ENCODE measurements at regions not wholly inside any gene's neighbourhood (a gene's known extent, or its start where the extent isn't known, plus 50 kb on each side); places are given as distances from the start of the nearest gene placed in this dataset.

DNA sequence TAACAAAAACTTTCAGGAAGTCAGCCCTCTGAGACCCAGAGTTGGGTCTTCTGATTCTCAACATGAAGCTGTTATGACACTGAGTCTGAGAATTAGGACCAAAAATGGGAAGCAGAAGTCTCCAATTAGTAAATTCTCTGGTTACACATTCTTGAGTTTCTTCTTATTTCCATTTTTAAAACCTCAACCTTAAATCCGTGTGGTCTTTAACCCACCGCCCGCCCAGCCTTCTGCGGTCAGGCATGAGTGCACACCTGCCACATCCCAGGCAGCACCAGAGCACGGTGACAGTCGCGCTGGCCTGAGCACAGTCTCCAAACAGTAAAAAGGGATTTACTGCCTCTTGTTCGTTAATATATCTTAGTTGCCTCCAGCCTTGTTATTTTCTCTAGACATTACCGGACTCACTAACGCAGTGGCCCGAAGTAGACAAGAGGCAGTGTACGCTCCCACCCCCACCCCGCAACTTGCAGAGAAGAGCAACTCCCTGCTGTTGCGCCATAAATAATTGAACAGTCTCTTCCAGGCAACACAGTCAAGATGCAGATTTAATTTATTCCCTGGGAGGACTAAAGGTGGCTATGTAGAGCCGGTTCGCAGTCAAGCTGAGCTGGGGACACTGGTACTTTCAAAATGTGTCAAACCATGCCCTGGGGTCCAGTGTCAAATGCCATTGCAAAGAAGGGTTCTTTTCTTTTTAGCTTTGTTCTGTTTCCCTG, 147.0 kb upstream of the CELF2 start:
- DNase-seq, result no peak

DNA sequence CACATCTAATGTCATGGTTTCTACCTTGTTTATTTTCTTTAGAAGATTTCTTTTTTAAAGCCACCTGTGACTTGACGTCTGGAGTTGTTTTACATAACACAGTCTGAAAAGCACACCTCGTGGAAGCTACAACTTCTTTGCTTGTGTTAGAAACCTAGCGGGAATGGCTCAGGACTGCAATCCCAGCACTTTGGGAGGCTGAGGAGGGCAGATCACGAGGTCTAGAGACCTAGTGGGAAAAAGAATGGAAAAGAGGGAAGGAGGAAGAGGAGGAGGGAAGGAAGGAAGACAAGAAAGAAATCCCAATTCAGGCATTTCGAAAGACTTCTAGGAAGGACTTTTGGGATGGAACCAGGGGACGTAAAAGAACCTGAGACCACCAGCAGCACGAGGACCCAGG, 146.3 kb upstream of the CELF2 start:
- no peak for DNase-seq

DNA sequence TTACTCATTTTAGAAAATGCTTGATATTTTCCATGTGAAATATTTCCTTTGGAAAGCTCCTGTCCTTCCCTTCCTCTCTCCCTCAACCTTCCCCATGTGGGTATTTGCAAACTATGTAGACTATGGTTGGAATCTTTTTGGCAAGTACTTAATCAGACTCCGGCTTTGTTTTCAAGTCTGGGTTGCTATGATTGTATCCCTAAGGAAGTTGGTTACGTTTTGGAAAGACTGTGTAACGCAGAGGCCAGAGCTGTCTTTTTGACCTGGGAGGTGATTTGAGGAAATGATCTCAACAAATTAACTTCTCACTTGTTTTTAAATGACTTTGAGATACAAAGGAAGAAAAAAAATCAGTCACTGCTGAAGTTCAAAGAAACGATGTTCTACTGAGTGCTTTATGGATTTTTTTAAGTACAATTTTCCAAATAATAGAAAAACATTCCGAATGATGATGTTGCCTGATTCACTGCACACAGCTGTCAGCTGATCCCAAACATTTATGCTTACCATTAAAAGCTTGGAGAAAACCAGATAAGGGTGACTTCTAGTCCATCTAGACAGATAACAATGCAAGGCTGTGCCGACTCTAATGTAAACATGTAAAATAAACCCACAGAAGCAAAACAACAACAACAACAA, 145.5 kb upstream of the CELF2 start:
- no peak for DNase-seq

DNA sequence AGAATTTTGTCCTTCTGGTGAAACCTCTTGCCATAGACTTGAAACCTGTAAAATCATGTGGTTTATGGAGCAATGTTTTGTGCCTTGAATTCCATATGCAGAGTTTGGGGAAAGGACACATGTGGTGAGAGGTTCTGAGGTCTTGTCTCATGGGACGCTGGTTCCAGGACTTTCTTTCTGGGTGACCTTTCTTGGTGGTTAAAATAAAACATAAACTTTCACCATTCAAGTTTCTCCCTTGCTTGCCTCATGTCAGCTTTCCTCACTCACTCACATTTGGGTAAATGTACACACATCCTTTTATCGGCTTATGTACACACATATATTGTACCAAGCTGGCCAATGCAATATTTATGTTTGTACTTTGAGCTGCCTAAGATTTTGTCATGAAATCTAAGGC, 144.9 kb upstream of the CELF2 start:
- DNase-seq, result no peak

DNA sequence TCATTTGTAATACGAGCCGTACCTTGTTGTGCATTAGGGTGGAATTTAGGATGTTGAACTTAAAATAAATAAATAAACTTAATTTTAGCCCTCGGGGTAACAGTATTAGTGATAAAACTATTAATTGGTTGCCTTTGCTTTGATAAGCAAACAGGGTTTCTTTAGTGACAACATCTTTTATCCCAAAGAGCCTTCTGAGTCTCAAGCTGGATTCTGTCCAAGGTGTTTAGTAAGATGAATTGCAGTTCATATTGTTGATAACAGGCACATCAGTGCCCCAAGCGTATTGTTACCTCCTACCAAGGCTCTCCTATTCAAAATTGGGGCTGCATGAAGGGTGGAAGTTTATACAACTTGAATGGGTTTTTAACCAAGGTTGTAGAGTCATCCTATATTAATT, 144.4 kb upstream of the CELF2 start:
- no peak for DNase-seq

DNA sequence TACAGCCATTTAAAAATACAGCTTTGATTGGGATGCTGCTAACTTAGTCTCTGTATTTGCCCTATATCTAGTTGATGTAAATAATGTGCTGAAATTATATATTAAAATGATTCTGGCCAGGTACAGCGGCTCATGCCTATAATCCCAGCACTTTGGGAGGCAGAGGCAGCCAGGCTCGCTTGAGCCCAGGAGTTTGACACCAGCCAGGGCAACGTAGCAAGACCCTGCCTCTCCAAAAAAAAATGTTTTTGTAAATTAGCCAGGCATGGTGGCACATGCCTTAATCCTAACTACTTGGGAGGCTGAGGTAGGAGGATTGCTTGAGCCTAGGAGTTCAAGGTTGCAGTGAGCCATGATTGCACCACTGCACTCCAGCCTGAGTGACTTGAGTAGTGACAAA, 143.8 kb upstream of the CELF2 start:
- no peak for DNase-seq

DNA sequence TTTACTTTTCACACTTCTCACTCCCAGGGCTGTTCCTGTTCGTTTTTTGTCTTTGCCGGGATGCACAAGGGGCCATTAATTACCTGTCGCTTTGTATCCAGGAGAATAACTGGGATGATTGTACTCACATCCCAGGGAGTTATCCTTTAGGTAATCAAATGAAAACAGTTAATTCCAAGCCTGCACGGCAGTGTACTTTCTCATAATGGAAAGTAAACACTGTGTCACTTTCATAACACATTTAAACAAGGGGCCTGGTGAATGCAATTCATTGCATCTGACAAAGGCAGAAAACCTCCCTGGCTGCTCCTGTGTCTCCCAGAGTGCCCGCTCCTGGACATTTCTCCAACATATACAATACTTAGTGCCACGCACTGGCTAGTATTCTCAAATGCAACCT, 138.7 kb upstream of the CELF2 start:
- DNase-seq, result no peak

DNA sequence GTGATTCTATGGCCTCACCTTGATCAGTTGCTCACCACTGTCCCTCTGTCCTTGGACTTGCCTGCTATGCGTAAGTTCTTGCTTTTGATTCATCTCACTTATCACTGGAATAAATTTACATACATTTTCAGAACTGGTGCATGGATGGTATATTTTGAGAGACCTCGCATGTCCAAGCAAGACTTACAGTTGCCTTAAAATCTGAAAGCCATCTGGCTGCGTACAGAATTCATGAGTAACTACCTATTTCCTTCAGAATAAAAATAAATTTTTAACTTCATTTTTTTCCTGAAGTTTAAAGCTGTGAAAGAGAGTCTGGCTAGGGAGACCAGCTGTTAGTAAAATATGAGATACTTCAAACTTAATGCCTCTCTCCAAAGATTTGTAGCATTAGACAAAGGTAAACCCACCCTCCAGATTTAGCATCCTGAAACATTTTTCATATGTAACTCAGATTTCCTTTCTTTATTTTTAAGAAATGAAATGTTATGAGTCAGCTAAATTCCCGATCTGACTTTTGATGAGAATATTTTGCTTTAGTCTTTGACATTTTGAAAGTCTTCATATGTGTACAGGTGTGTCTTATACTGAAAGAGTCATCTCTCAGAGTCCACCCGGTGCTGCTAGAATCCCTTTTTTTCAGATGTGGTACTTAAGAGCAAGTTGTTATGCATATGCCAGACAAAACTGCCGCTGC, 136.4 kb upstream of the CELF2 start:
- no peak for DNase-seq

DNA sequence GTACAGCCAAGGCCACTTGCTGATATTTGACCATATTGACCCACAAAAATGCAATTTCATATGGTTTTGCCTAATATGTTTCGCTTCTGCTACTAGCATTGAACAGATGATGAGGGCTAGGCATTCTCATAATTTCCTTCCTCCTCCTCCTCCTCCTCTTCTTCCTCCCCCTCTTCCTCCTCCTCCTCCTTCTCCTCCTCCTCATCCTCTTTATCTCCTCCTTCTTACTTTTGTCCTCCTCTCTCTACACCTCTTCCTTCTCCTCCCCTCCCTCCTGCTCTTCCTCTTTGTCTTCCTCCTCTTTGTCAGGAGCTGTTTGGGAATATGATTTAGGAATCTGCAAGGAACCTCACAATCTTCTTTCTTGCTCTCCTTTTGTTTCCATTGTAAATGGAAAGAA, 133.9 kb upstream of the CELF2 start:
- no peak for DNase-seq

DNA sequence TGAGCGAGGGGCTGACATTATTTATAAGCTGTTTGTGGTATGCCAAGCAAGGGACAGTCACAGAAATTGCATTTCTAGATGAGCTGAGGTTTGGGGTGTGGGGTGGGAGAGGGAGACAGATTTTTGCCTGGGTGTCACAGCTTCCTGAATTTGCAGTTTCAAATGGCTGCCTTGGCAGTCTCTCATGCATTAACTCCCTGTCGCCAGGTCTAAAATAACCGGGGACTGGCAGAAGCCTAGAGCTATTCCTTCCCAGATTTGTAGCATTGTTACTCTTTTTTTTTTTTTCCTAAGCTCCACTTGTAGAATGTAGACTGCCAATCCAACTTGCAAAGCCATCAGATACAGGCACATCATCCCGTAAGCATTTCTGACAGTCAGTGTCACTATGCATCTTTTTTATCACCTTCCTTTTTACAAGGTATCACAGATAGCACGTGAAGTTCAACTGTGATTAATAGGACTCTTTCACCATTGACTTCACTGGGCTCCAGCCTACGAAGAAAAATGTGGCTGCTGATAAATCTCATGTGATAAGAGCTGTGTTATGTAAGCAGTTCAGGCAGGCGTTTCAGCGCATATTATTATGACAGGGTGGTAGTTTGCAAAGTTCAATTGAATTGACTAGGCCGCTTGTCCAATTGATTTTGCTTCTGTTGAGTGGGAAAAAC, 130.7 kb upstream of the CELF2 start:
- DNase-seq, result no peak

DNA sequence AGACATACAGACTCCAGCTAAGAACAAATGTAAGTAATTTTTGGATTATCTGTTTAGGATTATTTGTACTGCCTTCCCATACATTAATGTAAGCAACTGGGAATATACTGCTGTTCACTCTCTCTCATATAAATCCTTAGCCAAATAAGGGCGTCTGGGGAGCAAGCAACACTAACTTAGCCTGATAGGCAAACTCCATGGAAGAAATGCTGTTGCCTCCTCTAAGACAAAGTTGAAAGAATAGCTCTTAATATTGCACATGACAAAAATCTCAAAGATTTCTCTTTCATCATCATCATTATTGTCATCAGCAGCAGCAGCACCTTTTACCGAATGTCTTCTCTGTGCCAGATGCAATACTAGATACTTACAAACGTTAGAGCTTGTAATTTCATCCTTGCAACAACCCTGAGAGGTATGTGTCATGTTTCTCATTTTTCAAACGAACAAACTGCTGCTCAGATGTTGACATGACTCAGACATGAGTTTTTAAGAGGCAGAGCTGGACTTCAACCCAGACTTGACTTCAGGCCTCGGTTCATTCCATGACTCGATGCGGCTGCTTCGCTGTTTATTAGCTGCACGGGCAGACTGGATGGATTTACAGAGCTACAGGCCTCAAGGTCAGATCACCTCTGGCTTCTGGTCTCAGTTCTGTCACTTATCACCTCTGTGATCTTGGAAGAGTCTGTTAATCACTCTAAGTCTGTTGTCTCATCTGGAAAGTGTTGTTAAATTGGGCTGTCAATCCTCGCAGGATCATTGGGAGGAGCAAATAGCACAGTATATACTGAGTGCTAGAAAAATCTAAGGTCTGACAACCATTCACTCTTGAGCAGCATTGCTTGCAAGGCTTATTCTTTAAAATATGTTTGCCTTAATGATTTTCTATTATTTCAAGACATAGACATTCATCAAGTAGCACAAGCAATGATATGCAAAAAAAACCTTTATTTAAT, 126.3 kb upstream of the CELF2 start:
- no peak for DNase-seq

DNA sequence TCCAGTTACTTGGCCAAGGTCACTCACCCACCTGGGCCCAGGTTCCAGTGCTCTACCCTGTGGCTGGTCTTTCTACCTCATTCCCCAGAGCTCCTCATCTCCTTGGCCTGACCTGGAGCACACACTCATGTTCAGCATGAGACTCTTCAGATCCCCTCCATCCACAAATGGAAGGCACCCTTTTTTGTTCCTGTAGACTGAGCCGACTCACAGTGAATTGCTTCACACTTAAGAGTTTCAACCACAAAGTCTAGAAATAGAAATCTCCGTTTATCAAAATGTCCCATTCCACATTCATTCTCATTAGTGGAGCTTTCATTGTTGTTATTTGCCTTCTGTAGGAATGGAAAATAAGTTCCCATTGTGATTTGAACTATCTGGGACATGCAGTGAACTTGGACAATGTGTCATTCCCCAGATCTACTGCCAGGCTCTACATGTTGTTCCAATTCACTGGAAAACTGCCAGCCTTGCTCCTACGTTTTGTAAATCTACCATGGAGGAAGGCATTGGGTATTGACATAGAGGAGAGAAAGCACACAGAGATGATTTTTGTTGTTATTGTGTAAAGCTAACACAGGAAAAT, 125.3 kb upstream of the CELF2 start:
- no peak for DNase-seq

DNA sequence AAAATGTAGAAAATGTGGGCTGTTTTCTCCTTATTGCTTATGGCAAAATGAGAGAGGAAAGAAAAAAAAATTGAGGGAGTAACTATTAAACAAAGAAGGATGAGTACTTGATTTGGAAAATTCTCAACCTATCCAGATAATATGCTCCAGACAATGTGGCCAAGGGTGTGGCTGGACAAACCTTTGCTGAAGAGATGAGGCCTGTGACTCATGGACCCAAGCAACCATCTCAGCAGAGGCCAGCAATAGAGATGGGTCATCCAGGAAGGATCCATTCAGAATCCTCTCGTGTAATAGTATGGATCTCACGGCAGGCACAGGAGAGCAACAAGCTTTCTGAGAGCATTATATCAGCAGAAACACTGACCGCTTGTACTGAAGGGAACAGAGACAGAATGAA, 120.3 kb upstream of the CELF2 start:
- no peak for DNase-seq

DNA sequence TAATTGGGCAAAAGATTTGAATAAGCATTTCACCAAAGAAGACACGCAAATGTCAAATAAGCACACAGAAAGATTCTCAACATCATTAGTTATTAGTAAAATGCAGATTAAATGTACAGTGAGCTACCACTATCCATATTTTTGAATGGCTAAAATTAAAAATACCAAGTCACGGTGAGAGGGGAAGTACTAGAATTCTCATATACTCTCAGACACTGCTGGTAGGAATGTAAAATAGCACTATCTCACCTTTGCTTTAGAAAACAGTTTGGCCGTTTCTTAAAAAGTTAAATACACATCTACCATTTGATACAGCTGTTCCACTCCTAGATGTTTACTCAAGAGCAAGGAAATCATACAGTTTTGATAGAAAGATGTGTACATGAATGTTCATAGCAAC, 115.8 kb upstream of the CELF2 start:
- DNase-seq, result no peak

DNA sequence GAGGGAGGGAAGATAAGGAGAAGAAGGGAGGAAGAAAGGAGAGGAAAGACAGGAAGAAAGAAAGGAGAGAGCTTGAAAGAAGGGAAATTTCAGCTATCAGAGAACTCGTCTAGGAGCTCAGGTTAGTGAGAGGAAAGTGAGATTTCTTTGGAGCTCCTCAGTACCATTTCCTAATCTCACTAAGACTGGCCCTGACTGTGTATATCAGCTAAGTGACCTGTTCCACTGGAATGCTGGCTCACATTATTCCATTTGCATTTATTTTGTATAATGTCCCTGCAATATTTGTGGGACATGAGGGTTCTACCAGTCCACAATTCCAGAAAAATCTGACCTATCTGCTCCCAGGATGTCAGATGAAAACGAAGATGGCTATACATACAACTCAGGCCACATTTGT, 114.7 kb upstream of the CELF2 start:
- DNase-seq, result no peak

DNA sequence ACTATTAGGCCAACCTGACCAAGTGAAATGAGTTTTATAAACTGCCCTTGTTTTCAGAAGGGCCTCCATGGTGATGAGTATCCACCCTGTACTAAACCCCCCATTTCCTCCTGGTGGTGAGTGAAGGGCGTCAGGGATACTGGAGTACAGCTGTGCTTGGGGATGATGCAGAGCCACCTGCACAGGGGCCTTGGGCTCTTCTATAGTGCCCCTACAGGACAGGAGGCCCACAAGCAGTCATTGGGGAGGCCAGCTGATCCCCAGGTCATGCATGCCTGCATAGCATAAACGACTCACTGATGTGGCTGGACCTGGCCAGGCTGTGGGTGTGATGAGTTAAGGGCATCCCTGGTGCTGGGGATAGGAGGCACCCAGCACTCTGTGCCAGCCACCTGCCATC, 114.1 kb upstream of the CELF2 start:
- no peak for DNase-seq

DNA sequence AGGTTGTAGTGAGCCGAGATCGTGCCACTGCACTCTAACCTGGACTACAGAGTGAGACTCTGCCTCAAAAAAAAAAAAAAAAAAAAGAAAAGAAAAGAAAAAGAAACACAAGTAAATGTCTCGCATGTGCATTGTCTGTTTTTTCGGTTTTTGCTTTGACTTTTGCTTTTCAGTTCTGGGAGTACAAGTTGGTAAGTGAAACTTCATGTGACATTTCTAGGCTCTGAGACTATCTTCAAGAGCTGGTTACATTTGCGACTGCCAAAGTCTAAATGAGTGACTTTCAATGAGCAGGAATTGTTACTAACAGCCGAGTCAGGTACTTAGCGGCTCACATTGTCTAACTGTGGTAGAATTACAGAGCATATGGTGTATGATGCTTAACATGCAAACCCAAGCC, 107.0 kb upstream of the CELF2 start:
- no peak for DNase-seq

DNA sequence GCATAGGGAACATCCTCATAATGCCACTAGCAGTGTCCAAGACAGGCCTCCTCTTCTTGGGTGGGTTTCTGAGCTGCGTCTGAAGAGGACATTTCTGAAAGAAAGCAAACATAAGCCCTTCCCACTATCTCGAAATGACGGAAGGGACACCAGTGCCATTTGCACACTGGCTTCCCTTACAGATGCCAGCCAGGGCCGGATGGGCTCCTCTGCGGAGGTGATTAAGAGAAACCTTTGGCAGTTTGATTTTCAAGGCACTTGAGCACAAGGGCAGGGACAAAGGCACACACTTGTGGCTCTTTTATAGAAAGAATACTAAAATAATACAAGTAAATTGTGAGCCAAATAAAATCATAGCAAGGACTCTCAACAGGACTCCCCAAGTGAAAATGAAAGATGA, 106.6 kb upstream of the CELF2 start:
- DNase-seq, result no peak

DNA sequence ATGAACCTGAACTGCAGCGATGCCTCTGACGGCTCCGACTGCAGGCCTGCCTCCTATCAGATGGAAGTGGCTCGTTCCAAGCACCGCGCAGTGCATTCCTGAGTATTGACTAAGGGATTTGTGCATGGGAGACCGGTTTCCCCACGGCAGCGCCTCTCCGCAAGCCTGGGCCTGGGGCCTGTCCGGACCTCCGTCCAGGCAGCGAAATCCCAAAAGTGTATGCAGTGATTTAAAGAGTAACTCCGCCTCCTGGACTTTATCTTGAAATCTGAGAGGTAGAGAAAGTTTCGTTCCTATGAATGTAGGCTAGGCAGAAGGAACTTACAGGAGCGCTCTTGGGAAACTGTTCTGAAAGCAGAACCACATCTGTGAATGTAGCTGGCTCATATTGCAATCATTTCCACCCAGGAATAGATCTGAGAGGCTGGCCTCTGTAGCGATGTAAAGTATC, 106.2 kb upstream of the CELF2 start:
- no peak for DNase-seq

DNA sequence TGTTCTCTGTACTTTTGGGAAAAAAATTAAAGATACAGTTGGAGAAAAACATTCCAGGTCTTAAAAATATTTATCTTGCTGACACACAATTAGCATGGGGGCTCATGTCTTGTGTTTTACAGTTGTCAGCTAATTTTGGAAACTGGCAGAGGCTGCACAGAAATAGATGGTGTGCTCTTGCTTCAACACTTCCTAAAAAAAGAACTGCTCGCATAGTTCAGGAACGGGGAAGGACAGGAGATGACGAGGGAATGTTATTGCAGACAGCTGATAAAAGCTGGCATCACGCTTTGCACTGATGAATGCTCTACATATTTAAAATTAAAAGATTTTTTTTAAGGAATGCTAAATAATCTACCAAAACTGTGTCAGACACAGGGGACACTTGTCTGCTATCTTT, 103.5 kb upstream of the CELF2 start:
- DNase-seq, result no peak

DNA sequence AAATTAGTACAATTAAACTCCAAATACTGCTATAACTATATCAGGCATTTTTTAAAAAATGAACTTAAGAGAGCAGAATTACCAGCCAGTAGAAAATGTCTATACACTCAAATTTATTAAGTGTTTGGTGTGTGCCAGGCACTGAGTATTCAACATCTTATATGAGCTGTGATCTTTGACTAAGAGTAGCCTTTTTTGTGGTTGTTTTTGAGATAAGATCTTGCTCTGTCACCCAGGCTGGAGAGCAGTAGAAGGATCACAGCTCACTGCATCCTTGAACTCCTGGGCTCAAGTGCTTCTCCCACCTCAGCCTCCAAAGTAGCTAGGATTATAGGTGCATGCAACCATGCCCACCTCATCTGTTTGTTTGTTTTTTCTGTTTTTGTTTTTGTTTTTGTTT, 102.5 kb upstream of the CELF2 start:
- no peak for DNase-seq

DNA sequence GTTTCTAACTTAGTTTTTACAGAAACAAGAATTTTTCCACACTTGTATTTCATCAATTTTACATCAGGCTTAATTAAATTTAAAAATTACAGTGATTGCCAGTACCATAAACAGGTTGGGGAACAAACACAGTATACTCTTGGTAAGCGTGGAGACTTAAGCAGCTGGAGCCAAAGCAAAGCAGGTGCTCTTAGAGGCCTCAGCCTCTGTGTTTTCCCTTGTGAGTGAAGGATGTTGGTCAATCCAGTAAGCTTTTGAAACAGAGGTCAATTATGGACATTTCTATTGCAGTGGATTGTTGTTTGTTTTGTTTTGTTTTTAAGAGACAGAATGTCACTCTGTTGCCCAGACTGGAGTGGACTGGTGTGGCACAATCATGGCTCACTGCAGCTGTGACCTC, 100.6 kb upstream of the CELF2 start:
- DNase-seq, result no peak

Measured in CD4-positive, alpha-beta T cell treated with Interleukin-17A for 1 hour (primary cell).